ENCODE measurements at regions not wholly inside any gene's neighbourhood (a gene's known extent, or its start where the extent isn't known, plus 50 kb on each side); places are given as distances from the start of the nearest gene placed in this dataset.

DNA sequence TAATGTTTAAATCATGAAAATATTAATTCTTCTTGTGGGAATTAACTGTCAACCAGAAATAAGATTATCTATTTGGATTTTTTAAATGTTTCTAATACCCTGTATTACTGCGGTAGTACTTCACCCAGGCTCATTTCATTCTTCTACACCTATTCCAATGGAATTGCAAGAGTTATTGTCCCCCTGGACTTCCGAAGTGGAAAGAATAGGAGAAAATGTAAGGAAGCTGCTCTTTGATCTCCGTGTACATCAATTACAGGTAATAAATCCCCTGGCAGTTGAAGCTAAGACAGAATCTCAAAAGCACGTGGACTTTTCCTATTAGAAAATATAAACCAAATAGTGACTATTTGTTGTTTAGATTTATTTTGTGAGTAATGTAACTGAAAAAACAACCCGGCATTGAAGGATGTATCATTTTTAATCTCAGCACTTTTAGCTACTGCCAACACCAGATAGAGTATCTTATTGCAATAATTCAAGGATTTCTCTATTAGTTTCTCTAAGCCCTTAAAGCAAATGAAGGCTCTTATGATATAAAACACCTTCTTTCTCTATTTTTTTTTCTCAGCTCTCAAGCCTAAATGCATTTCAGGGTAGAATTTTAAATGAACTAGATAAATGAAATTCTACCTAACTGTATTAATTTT lies 77.3 kb downstream of the MZT1 start:
- intact Hi-C loops (cut with micrococcal nuclease): no loop called here
- TF ChIP-seq, protein P1, sequence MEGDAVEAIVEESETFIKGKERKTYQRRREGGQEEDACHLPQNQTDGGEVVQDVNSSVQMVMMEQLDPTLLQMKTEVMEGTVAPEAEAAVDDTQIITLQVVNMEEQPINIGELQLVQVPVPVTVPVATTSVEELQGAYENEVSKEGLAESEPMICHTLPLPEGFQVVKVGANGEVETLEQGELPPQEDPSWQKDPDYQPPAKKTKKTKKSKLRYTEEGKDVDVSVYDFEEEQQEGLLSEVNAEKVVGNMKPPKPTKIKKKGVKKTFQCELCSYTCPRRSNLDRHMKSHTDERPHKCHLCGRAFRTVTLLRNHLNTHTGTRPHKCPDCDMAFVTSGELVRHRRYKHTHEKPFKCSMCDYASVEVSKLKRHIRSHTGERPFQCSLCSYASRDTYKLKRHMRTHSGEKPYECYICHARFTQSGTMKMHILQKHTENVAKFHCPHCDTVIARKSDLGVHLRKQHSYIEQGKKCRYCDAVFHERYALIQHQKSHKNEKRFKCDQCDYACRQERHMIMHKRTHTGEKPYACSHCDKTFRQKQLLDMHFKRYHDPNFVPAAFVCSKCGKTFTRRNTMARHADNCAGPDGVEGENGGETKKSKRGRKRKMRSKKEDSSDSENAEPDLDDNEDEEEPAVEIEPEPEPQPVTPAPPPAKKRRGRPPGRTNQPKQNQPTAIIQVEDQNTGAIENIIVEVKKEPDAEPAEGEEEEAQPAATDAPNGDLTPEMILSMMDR (IDR thresholded peaks at IDR 0.05): no peak
- H3K27me3 Mint-ChIP-seq: peaks cover 5% of the 10 kb centered on the region
- H3K9me3 Mint-ChIP-seq: no peaks in the 10 kb centered on the region
- CTCF ChIA-PET: no interaction called here
- no peak for ATAC-seq (ENCODE audit: low read depth)
- H3K27ac Mint-ChIP-seq: no peak overlapping the region
- no peaks in the 10 kb centered on the region for H3K4me1 Mint-ChIP-seq
- DNase-seq: no peak
- POLR2A ChIA-PET: no interaction called here
- no peaks in the 10 kb centered on the region for H3K36me3 Mint-ChIP-seq (ENCODE audit: low read depth)
- H3K4me3 Mint-ChIP-seq: no peak overlapping the region

DNA sequence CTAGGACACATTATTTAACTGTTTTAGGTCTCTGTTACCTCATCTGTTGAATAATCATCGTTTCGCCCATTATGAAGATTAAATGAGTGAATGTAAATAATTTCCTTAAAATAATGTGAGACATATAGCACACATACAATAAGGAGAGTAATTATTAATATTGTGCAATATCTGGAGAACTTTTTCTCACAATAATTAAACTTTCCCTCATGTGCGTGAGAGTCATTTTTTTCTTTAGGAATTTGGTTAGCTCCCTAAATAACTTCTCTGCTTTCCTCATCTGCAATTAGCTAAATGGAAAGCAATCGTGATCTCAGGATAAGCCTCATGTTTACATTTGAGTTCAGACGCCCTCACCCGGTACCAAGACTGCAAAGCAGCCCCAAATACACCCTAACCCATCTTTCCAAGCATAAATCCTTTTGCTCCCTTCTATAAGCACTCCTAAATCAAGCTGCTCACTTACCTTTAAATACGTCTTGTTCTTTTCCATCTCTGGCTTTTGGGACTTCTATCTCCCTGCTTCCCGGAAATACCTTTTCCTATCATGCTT lies 78.8 kb downstream of the MZT1 start:
- intact Hi-C loops (cut with micrococcal nuclease): loop anchor here (10.0 kb wide), 1 partner anchor 1056 kb away; no protein-coding TSS in a partner anchor
- Mint-ChIP-seq H3K4me3 (no peak overlapping the region), H3K36me3 (ENCODE audit: low read depth) (no peaks in the 10 kb centered on the region), H3K27ac (no peak overlapping the region), H3K9me3 (no peaks in the 10 kb centered on the region), H3K4me1 (no peaks in the 10 kb centered on the region), H3K27me3 (peaks cover 5% of the 10 kb centered on the region)
- ATAC-seq (ENCODE audit: low read depth): no peak
- POLR2A ChIA-PET: no interaction called here
- CTCF ChIA-PET: no interaction called here
- no peak for DNase-seq
- TF ChIP-seq, protein P1 (IDR thresholded peaks at IDR 0.05): no peak

- Mint-ChIP-seq H3K27me3 (peaks cover 2% of the 10 kb centered on the region), H3K4me1 (no peaks in the 10 kb centered on the region), H3K27ac (no peak overlapping the region), H3K36me3 (ENCODE audit: low read depth) (no peaks in the 10 kb centered on the region), H3K4me3 (no peak overlapping the region), H3K9me3 (no peaks in the 10 kb centered on the region)
- ChIA-PET CTCF (no interaction called here), POLR2A (no interaction called here)
- intact Hi-C loops (cut with micrococcal nuclease): loop anchor here (10.0 kb wide), 1 partner anchor 1057 kb away; no protein-coding TSS in a partner anchor
- TF ChIP-seq, protein P1 (IDR thresholded peaks at IDR 0.05): no peak
- DNase-seq (no peak), ATAC-seq (ENCODE audit: low read depth) (no peak)
These were observed 80.0 kb downstream of the MZT1 start for GRCh38 chr13:72647422-72647821.

- ATAC-seq (ENCODE audit: low read depth) (no peak), DNase-seq (no peak)
- ChIA-PET CTCF (no interaction called here), POLR2A (no interaction called here)
- H3K9me3 Mint-ChIP-seq: no peaks in the 10 kb centered on the region
- H3K4me1 Mint-ChIP-seq: no peaks in the 10 kb centered on the region
- intact Hi-C loops (cut with micrococcal nuclease): loop anchor here (10.0 kb wide), 1 partner anchor 1059 kb away; no protein-coding TSS in a partner anchor
- H3K27me3 Mint-ChIP-seq: no peaks in the 10 kb centered on the region
- no peaks in the 10 kb centered on the region for H3K36me3 Mint-ChIP-seq (ENCODE audit: low read depth)
- no peak overlapping the region for H3K27ac Mint-ChIP-seq
- TF ChIP-seq, protein P1 (IDR thresholded peaks at IDR 0.05): no peak
- no peak overlapping the region for H3K4me3 Mint-ChIP-seq
These were observed 81.9 kb downstream of the MZT1 start for GRCh38 chr13:72645521-72645920.

DNA sequence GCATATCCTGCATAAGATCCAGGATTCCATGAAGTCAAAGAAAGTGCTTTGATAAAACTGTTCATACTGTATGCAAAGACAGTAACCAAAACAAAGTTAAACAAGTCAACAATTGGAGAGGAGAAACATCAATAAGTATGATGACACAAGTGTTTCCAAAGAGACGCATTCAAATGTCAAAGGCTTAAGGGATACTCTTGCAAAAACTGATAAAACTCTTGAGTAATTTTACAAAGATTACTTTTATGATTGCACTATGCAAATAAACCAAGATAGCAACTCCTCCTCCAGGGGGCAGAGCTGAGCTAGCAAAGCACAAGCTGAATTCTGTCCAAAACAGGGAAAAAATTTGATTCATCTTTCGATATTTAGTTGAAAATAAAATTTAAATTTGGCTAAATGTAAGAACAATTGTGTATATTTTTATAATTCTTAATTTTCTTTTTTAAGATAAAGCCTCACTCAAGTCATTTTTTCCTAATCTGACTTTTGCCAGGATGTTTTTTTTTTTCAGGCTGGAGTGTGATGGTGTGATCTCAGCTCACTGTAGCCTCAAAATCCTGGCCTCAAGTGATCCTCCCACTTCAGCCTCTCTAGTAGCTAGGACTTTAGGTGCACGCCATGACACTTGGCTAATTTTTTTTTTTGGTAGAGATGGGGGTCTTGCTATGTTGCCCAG lies 84.0 kb downstream of the MZT1 start:
- POLR2A ChIA-PET: interaction anchor here (0.7 kb wide), 1 partner anchor 135 kb away, joined by 3 read pairs; no protein-coding TSS in a partner anchor
- H3K27me3 Mint-ChIP-seq: no peaks in the 10 kb centered on the region
- no peak overlapping the region for H3K27ac Mint-ChIP-seq
- DNase-seq (no peak), ATAC-seq (ENCODE audit: low read depth) (no peak)
- H3K9me3 Mint-ChIP-seq: no peaks in the 10 kb centered on the region
- no peak overlapping the region for H3K4me3 Mint-ChIP-seq
- H3K36me3 Mint-ChIP-seq (ENCODE audit: low read depth): no peaks in the 10 kb centered on the region
- no peaks in the 10 kb centered on the region for H3K4me1 Mint-ChIP-seq
- CTCF ChIA-PET: no interaction called here
- intact Hi-C loops (cut with micrococcal nuclease): loop anchor here (10.0 kb wide), 1 partner anchor 1061 kb away; no protein-coding TSS in a partner anchor
- TF ChIP-seq, protein P1 (IDR thresholded peaks at IDR 0.05): no peak

Data from activated B cell treated with CpG ODN at 0.5 μM for 24 hours (primary cell).